Parathyroid adenoma (tissue), 2 donors: ENCODE measurements at regions not wholly inside any gene's neighbourhood (a gene's known extent, or its start where the extent isn't known, plus 50 kb on each side); places are given as distances from the start of the nearest gene placed in this dataset.

ENCODE experiments used
- H2AFZ ChIP-seq: fragments of 300-600 bp; sonication (generic); one replicate; pipeline ENCODE4 v1.7.0; 2017; ENCODE audit warnings: antibody characterized with exemption, mild to moderate bottlenecking
- H3K27ac ChIP-seq: fragments of 300-600 bp; sonication (generic); one replicate; pipeline ENCODE4 v1.7.0; 2017
- H3K27me3 ChIP-seq: fragments of 300-600 bp; sonication (generic); one replicate; pipeline ENCODE4 v1.7.0; 2017; ENCODE audit warnings: low read length; ENCODE audit not compliant: control insufficient read depth, insufficient read depth
- H3K36me3 ChIP-seq: fragments of 300-600 bp; sonication (generic); one replicate; pipeline ENCODE4 v1.7.0; 2017; ENCODE audit warnings: low read length; ENCODE audit not compliant: control insufficient read depth, insufficient read depth
- H3K4me1 ChIP-seq: fragments of 300-600 bp; sonication (generic); one replicate; pipeline ENCODE4 v1.7.0; 2017; ENCODE audit warnings: control low read depth
- H3K4me2 ChIP-seq: fragments of 300-600 bp; sonication (generic); one replicate; pipeline ENCODE4 v1.7.0; 2017; ENCODE audit warnings: low read length
- H3K4me3 ChIP-seq: fragments of 300-600 bp; sonication (generic); one replicate; pipeline ENCODE4 v1.7.0; 2017; ENCODE audit warnings: low read depth, low read length
- H3K79me2 ChIP-seq: fragments of 300-600 bp; sonication (generic); one replicate; pipeline ENCODE4 v1.7.0; 2017; ENCODE audit warnings: control low read depth
- H3K9ac ChIP-seq: fragments of 300-600 bp; sonication (generic); one replicate; pipeline ENCODE4 v1.7.0; 2017; ENCODE audit warnings: mild to moderate bottlenecking
- H3K9me3 ChIP-seq: fragments of 300-600 bp; sonication (generic); one replicate; pipeline ENCODE4 v1.7.0; 2017; ENCODE audit warnings: low read length; ENCODE audit not compliant: control insufficient read depth
- TF ChIP-seq, protein P1 (sequence below): fragments of 300-600 bp; sonication (generic); IDR thresholded peaks from one replicate; pipeline ENCODE4 v1.7.0; 2017; ENCODE audit warnings: antibody characterized with exemption, mild to moderate bottlenecking
- donor health status: primary hyperparathyroidism.

- no peak overlapping the region for H2AFZ ChIP-seq
- no peak overlapping the region for H3K9ac ChIP-seq
- no peaks in the 10 kb centered on the region for H3K27me3 ChIP-seq
- H3K27ac ChIP-seq: no peak overlapping the region
- no peaks in the 10 kb centered on the region for H3K79me2 ChIP-seq
- no peak overlapping the region for H3K4me2 ChIP-seq
- no peak overlapping the region for H3K4me3 ChIP-seq
- TF ChIP-seq, protein P1, sequence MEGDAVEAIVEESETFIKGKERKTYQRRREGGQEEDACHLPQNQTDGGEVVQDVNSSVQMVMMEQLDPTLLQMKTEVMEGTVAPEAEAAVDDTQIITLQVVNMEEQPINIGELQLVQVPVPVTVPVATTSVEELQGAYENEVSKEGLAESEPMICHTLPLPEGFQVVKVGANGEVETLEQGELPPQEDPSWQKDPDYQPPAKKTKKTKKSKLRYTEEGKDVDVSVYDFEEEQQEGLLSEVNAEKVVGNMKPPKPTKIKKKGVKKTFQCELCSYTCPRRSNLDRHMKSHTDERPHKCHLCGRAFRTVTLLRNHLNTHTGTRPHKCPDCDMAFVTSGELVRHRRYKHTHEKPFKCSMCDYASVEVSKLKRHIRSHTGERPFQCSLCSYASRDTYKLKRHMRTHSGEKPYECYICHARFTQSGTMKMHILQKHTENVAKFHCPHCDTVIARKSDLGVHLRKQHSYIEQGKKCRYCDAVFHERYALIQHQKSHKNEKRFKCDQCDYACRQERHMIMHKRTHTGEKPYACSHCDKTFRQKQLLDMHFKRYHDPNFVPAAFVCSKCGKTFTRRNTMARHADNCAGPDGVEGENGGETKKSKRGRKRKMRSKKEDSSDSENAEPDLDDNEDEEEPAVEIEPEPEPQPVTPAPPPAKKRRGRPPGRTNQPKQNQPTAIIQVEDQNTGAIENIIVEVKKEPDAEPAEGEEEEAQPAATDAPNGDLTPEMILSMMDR: no peak
- no peaks in the 10 kb centered on the region for H3K36me3 ChIP-seq
- H3K9me3 ChIP-seq: no peaks in the 10 kb centered on the region
- no peaks in the 10 kb centered on the region for H3K4me1 ChIP-seq
Observed at GRCh38 chr10:124323111-124323725, 95.5 kb downstream of the OAT start.

DNA sequence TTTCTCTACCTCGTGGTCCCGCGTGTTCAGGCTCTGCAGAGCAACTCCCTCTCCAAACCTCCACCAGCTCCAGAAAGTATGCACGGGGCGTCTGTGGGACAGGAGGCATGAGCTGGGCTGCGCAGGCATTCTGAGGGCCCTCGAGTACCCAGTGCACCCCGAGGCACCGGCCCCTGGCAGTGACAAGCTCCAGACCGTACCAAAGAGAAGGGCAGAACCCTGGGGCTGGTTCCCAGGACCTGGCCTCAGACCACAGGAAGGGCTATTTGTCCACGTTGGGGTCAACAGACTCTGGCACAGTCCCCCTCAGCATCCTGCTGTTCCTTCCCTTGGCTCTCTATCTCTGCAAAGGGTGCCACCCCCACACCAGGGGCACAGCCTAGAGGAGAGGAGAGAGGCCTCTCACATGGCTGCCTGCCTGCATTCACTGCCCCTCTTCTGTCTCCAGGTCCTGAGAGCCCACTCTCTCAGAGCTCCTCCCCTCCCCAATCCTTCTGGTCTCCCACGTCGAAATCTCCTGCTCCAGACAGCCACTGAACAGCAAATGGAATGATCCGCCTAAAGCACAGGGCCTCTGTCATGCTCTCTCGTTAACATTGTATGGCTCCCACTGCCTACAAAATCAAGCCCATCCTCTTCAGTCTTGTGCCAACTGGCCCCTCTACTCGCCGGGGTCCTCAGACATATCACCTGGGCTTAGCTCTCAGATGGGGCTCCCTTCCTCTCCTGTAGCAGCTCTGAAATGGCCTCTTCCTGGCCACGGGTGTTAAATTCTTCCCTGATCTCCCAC, 96.3 kb downstream of the OAT start:
- H3K4me1 ChIP-seq: no peaks in the 10 kb centered on the region
- no peak overlapping the region for H3K27ac ChIP-seq
- H2AFZ ChIP-seq: no peak overlapping the region
- no peaks in the 10 kb centered on the region for H3K27me3 ChIP-seq
- no peaks in the 10 kb centered on the region for H3K36me3 ChIP-seq
- TF ChIP-seq, protein P1: no peak
- no peak overlapping the region for H3K4me3 ChIP-seq
- no peaks in the 10 kb centered on the region for H3K9me3 ChIP-seq
- H3K4me2 ChIP-seq: no peak overlapping the region
- no peak overlapping the region for H3K9ac ChIP-seq
- no peaks in the 10 kb centered on the region for H3K79me2 ChIP-seq

- no peaks in the 10 kb centered on the region for H3K27me3 ChIP-seq
- TF ChIP-seq, protein P1: no peak
- no peak overlapping the region for H3K9ac ChIP-seq
- no peak overlapping the region for H2AFZ ChIP-seq
- no peaks in the 10 kb centered on the region for H3K79me2 ChIP-seq
- H3K9me3 ChIP-seq: no peaks in the 10 kb centered on the region
- no peaks in the 10 kb centered on the region for H3K4me1 ChIP-seq
- H3K4me2 ChIP-seq: no peak overlapping the region
- no peak overlapping the region for H3K27ac ChIP-seq
- H3K36me3 ChIP-seq: no peaks in the 10 kb centered on the region
- H3K4me3 ChIP-seq: no peak overlapping the region
Observed at GRCh38 chr10:124321433-124322089, 97.2 kb downstream of the OAT start.

- no peak overlapping the region for H2AFZ ChIP-seq
- no peak overlapping the region for H3K9ac ChIP-seq
- H3K27ac ChIP-seq: no peak overlapping the region
- H3K9me3 ChIP-seq: no peaks in the 10 kb centered on the region
- TF ChIP-seq, protein P1: no peak
- H3K4me1 ChIP-seq: no peaks in the 10 kb centered on the region
- H3K79me2 ChIP-seq: no peaks in the 10 kb centered on the region
- no peak overlapping the region for H3K4me3 ChIP-seq
- H3K36me3 ChIP-seq: no peaks in the 10 kb centered on the region
- no peaks in the 10 kb centered on the region for H3K27me3 ChIP-seq
- H3K4me2 ChIP-seq: no peak overlapping the region
Observed at GRCh38 chr10:124320778-124321432, 97.8 kb downstream of the OAT start.
